Tibial artery (tissue), 4 donors: ENCODE measurements at regions not wholly inside any gene's neighbourhood (a gene's known extent, or its start where the extent isn't known, plus 50 kb on each side); places are given as distances from the start of the nearest gene placed in this dataset.

Source experiments
- DNase-seq, 2 donors: peaks; one replicate each; pipeline ENCODE4 v3.0.0-alpha.2; 2019
- H3K27ac ChIP-seq, 2 donors: fragments of 200-600 bp; sonication (generic) in 1 of 2; 1 replicate in 1 of 2; 2 replicates in 1 of 2; pipeline ENCODE4 v1.5.1; 2018 to 2019; ENCODE audit warnings: mild to moderate bottlenecking in 1 of 2
- H3K27me3 ChIP-seq, 2 donors: fragments of 200-600 bp; sonication (generic) in 1 of 2; one replicate each; pipeline versions ENCODE4 v1.5.1 to v1.6.0; 2016 to 2019
- H3K36me3 ChIP-seq, 3 donors: fragments of 200-600 bp; sonication (generic) in 2 of 3; one replicate each; pipeline ENCODE4 v1.5.1; 2016 to 2019; ENCODE audit warnings: mild to moderate bottlenecking in 2 of 3
- H3K4me1 ChIP-seq, 4 donors: fragments of 200-600 bp; sonication (generic) in 2 of 4; 1 replicate in 3 of 4; 2 replicates in 1 of 4; pipeline ENCODE4 v1.5.1; 2016 to 2019
- H3K4me3 ChIP-seq, 2 donors: fragments of 200-600 bp; sonication (generic) in 1 of 2; 1 replicate in 1 of 2; 2 replicates in 1 of 2; pipeline ENCODE4 v1.5.1; 2018 to 2019; ENCODE audit warnings: mild to moderate bottlenecking in 2 of 2
- H3K9me3 ChIP-seq, 3 donors: fragments of 200-600 bp; sonication (generic) in 1 of 3; one replicate each; pipeline ENCODE4 v1.5.1; 2016 to 2019
- intact Hi-C: fragments of 100-400 bp; cut with DNase I; formaldehyde crosslinking; loops from one replicate; pipeline ENCODE4 v1.15.0; 2023; ENCODE audit warnings: low total_unique reads
- TF ChIP-seq, protein P1 (sequence below), 2 experiments: fragments of 200-600 bp in 1 of 2; fragments of 450-650 bp in 1 of 2; IDR thresholded peaks; one replicate each; pipeline ENCODE4 v1.5.1; 2017 to 2019; ENCODE audit warnings: antibody characterized with exemption in 2 of 2, mild to moderate bottlenecking in 1 of 2, moderate library complexity in 1 of 2

DNA sequence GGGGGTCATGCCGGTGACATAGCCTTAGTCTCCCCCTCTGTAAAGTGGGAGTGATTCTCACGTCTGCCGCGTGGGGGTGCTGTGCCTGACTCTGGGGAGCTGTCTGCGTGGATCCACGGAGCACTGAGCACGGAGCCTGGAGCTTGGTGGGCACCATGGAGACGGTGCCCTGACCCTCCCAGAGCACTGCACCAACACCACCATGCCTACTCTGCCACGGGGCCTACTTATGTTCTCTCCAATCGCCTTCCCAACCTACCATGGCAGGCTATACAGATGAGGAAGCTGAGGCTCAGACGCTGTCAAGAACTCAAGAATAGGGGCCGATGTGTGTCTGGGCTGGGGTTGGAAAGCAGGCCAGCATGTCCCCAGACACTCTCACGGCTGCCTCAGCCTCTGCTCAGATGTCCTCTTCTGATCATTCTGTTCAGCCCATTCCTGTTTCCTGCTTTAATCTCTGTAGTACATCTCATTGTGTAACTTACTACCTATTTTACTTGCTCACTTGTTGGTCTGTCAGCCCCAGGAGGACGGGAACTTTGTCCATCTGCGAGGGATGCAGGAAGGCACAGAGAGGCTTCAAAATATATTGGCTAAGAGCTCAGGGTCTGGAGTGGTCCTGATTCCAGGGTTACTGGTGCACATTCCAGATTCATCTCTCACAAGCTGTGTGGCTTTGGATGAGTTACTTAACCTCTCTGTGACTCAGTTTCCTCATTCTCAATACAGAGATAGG, 168.1 kb upstream of the HS6ST1 start:
- Histone ChIP-seq H3K4me3 (no peak overlapping the region), H3K27ac (no peak overlapping the region), H3K36me3 (no peaks in the 10 kb centered on the region), H3K4me1 (no peaks in the 10 kb centered on the region), H3K9me3 (no peaks in the 10 kb centered on the region), H3K27me3 (no peaks in the 10 kb centered on the region)
- TF ChIP-seq, protein P1, sequence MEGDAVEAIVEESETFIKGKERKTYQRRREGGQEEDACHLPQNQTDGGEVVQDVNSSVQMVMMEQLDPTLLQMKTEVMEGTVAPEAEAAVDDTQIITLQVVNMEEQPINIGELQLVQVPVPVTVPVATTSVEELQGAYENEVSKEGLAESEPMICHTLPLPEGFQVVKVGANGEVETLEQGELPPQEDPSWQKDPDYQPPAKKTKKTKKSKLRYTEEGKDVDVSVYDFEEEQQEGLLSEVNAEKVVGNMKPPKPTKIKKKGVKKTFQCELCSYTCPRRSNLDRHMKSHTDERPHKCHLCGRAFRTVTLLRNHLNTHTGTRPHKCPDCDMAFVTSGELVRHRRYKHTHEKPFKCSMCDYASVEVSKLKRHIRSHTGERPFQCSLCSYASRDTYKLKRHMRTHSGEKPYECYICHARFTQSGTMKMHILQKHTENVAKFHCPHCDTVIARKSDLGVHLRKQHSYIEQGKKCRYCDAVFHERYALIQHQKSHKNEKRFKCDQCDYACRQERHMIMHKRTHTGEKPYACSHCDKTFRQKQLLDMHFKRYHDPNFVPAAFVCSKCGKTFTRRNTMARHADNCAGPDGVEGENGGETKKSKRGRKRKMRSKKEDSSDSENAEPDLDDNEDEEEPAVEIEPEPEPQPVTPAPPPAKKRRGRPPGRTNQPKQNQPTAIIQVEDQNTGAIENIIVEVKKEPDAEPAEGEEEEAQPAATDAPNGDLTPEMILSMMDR (IDR thresholded peaks at IDR 0.05), result no peak
- intact Hi-C loops, result no loop called here
- DNase-seq, result peak in 1 of 2 donors; percentile 34

DNA sequence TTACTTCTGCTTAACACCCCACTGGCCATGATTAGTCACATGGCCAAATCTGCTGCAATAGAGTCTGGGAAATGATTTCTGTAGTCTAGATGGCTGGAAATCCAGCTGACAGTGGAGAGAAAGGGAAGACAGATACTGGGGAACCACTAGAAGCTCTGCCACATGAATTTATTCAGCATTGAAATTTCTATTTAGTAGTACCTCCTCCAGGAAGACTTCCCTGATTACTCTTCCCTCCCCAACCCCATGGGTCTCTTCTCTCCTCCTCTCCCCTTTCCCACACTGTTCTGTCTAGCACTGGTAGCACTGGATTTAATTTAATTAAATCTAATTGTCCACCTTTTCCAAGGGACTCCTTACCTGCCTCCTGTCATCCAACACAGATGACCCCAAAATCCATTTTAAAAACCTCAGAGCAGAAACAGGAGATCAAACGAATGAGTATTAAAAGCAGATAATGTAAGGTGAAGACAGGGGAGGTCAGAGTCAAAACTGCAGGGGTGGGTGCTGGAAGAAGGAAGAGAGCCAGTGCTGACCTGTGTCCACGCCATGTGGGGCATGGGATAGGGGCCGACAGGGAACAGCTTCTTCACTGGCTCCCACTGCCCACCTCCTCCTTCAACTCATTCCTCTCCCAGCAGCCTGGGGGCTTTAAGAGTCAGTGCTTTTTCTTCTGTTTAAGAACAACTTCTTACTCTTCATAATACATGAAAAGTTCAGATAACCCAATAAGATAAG, 169.2 kb upstream of the HS6ST1 start:
- Histone ChIP-seq H3K36me3 (no peaks in the 10 kb centered on the region), H3K27me3 (peaks cover 0 to under 1% of the 10 kb centered on the region in 2 donors), H3K4me3 (no peak overlapping the region), H3K4me1 (no peaks in the 10 kb centered on the region), H3K27ac (no peak overlapping the region), H3K9me3 (peaks cover 0 to 4% (median 0%) of the 10 kb centered on the region in 3 donors)
- DNase-seq, result peak in 1 of 2 donors; percentile 7
- TF ChIP-seq, protein P1 (IDR thresholded peaks at IDR 0.05), result no peak
- intact Hi-C loops, result no loop called here

DNA sequence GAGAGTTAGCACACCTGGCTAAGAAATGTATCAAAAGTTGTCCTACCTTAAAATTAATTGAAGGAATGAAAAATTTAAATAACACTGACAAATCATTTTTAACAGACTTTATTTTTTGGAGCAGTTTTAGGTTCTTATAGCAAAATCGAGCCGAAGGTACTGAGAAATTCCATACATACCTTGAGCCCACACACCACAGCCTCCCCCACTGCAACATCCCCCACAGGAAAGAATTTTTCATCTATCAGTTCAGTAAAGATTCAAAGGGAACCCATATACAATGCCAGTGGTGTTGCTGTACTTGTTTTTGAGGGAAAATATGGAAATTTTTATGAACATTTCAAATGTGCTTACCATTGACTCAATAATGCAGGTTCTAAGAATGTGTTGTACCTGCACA, 169.8 kb upstream of the HS6ST1 start:
- peaks cover 0 to 4% (median 0%) of the 10 kb centered on the region in 3 donors for H3K9me3 ChIP-seq
- TF ChIP-seq, protein P1 (IDR thresholded peaks at IDR 0.05), result no peak
- H3K36me3 ChIP-seq, result no peaks in the 10 kb centered on the region
- H3K4me3 ChIP-seq, result no peak overlapping the region
- no peak overlapping the region for H3K27ac ChIP-seq
- intact Hi-C loops, result no loop called here
- no peaks in the 10 kb centered on the region for H3K4me1 ChIP-seq
- H3K27me3 ChIP-seq, result peaks cover 0 to 7% of the 10 kb centered on the region in 2 donors
- no peak for DNase-seq

DNA sequence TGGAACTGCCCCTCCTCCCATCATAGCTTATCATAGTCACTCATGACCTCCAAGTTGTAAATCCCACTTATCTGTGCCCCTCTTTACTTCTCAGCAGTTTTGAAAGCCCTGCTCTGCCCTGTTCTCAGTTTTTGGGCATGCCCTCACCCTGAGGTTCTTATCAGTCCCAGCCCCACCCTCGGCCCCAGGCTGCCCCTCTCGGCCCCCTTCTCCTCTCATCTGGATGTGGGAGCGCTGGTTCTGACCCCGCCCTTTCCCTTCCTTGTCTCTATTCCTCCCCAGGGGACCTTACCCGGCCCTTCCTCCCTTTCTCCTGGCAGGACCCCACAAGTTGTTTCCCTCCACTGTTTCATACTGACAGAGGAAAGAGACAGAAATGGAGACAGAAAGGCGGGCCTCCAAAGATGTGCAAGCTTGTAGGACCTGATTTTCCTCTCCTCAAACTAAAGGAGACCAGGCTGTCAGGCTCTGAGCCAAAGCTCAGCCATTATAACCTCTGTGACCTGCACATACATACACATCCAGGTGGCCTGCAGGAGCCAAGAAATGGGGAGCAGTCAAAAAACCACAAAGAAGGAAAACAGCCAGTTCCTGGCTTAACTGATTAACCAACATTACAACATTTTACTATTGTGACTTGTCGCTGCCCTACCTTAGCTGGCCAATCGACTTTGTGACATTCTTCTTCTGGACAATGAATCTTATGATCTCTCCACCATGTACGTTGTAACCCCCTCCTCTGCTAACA, 171.0 kb upstream of the HS6ST1 start:
- no peaks in the 10 kb centered on the region for H3K36me3 ChIP-seq
- H3K9me3 ChIP-seq, result peaks cover 0 to 4% (median 0%) of the 10 kb centered on the region in 3 donors
- no peak overlapping the region for H3K27ac ChIP-seq
- H3K4me1 ChIP-seq, result peaks cover 0 to 7% (median 5%) of the 10 kb centered on the region in 4 donors
- DNase-seq, result peak in 1 of 2 donors; percentile 29
- H3K4me3 ChIP-seq, result no peak overlapping the region
- peaks cover 0 to 7% of the 10 kb centered on the region in 2 donors for H3K27me3 ChIP-seq
- TF ChIP-seq, protein P1 (IDR thresholded peaks at IDR 0.05), result no peak
- intact Hi-C loops, result no loop called here

DNA sequence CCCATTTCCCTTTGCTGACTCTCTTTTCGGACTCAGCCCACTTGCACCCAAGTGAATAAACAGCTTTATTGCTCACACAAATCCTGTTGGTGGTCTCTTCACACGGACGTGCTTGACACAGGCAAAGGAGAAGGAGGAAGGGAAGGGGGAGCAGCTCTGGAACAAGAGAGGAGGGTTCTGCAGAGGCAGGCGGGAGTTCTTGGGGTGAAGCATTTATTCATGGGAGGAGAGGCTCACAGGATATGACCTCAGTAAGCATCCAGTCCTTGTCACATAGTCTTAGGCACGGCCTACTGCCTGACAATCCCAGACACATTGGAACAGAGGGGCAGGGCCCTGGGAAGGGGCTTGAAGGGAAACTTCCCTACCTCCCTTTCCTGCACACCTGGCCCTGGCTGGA, 171.7 kb upstream of the HS6ST1 start:
- intact Hi-C loops, result no loop called here
- Histone ChIP-seq H3K27me3 (peaks cover 0 to 7% of the 10 kb centered on the region in 2 donors), H3K4me1 (peaks cover 0 to 13% (median 9%) of the 10 kb centered on the region in 4 donors), H3K9me3 (peaks cover 0 to 4% (median 0%) of the 10 kb centered on the region in 3 donors), H3K36me3 (no peaks in the 10 kb centered on the region), H3K27ac (no peak overlapping the region), H3K4me3 (no peak overlapping the region)
- TF ChIP-seq, protein P1 (IDR thresholded peaks at IDR 0.05), result no peak
- DNase-seq, result peak in 1 of 2 donors; percentile 10
